ENCODE measurements at regions not wholly inside any gene's neighbourhood (a gene's known extent, or its start where the extent isn't known, plus 50 kb on each side); places are given as distances from the start of the nearest gene placed in this dataset.

DNA sequence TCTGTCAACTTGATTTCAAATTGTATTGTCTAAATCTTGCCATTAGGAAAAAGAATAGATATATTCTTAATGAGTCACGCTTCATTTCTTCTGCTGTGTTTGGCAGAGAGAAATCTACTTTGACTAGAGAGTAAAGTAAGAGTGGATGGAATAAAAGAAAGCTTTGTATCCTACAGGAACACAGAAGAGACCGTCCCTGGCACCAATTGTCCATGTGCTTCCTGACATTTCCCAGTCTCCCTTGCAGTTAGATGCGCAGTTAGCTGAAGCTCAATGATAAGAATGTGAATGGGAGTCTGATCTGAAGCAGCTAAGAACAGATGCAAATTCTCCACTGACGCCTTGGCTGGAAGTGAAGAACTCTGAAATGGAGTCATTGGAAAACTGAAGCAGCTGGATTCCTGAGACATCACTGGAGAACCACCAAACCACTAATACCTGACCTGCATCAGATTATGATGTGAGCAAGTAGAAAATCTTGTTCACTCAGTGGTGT lies 528.2 kb upstream of the MARCKS start:
- no peak for DNase-seq

DNA sequence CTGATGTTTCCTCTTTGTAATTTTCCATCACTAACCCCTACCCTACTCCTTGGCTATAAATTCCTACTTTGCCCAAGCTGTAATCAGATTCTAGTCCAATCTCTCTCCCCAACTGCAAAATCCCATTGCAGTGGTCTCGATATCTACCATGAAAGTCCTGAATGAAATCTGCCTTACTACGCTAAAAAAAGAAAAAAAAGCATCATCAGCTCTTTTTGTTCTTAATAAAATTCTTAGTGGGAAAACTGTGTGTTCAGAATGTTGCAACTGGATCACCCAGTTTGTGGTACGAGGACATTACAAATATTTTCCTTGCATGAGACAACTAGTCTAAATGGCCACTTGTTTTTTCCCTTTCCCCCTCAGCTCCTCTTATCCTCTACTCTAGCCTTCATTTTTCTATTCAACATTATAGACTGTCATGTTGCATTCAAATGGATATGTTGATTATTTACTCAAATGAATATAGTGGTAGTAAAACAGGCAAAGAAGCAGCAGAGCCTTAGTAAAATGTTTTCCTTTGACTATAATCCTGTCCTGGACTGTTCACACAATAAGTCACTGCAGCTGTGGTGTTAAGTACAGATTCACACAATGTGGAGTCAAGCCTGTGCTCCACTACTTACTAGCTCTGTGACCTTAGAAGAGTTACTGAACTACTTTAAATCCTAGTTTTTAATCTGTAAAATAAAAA lies 527.1 kb upstream of the MARCKS start:
- DNase-seq: no peak

DNA sequence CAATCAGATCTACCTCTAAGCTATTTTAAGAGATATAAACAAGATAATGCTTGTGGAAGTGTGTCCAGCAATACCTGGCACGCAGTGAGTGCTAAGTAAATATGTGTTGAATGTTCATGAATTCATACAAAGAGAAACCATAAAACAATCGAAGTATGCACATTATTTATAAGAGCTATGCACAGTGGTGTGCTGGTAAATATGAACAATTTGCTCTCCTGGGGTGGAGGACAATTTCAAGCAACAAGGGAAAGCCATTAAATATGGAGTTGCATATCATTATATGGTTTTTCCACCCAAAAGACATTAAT lies 526.6 kb upstream of the MARCKS start:
- no peak for DNase-seq

DNA sequence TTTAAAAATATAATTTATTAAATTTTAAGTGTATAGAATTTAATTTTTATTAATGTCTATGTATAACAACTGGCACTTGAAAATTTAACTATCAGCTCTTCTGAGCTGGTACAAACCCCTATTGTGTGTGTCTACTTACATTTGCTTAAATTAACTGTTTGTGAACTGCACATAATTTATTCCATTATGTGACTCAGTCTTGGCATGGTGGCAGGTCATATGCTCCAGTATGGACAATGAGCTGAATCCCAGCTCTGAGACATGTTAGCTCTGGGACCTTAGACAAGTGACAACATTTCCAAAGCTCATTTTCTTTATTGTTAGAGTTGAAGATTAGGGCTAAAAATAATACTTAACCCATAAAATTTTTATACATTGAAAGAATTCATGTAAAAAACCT lies 526.1 kb upstream of the MARCKS start:
- no peak for DNase-seq

DNA sequence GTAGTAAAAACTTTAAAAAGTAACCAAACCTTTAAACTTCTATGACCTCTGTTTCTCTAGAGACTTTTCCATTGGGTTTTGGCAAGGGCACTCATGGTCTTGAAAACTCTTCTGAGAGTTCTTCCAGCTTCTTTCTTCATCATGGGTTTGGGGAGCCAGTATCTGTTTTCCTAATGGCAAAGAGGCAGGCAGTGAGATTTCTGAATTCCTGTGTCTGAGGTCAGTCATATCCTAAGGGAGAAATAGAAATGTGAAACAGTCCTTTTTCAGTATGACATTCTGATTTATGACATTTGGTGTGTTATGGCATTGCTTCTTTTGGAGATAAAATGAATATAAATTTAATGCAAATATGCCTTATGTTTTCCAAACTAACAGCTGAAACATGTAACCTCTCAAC lies 518.5 kb upstream of the MARCKS start:
- no peak for DNase-seq

DNA sequence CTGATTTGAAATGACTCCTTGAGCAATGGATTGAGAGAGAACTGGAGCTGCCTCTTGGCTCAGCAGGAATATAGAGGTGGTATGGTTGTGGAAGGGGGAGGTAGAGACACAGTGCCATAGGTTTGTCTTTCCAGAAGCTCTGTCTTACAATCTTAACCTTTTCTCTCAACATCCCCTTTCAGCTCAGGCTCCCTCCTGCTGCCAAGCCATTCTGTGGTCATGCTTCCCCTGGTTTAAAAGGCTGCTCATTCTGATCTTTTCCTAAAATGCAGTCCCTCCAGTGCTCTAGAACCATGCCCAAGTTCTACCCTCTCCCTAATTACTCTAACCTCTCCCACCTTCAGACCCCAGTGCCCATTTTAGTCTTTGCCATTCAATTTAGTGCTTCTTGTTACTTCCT lies 517.9 kb upstream of the MARCKS start:
- no peak for DNase-seq

DNA sequence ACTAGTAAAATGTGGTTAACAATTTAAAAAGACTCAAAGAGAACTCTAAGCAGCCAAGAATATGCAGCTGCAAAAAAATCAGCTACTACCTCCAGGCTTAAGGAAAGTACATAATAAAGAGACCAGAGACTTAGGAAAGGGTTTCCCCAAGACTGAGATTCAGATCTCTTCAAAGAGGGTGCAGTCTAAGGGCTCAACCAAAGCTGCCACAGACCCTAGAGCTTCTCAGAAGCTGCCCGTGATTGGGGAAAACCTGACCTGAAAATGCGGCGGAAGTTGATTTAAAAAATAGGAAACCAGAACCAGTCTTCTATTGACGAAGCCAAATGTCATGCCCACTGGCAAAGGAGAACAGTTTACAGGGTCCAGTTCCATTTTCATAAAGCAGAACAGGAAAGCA lies 516.8 kb upstream of the MARCKS start:
- DNase-seq: no peak

DNA sequence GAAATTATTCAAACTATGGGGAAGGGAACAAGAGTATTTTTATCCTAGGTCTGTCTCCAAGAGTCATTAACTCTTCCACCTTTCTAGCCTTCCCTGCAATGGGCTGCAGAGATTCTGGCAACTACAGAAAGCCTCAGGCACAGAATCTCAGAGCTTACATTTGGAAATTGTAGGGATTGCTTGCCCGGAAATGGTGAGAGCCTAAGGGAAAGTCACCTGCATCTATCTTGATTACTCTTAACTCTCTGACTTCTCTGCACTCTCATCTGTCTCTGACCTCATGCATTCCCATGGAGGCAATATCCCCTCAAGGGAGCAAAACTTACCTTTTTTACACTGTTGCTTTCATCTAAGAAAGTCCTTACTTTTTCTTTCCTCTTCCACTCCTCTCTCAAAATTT lies 513.2 kb upstream of the MARCKS start:
- DNase-seq: no peak

DNA sequence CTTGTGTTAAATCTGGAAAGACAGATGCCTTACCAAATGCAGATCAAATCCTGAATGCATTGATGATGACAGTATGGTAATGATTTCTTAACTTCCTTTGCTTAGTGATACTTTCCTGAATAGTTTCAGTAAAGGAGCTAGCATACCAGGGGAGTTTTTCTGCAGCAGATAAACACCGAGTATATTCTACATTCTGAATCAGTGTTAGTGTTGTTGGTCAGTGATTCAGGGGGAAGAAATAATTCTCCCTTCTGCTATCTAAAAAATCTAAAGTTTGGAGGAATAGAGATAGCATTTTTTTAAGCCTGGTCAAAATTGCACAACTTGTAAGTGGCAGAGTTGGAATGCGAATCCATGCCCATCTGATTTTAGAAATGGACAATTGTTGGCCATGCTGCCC lies 512.2 kb upstream of the MARCKS start:
- no peak for DNase-seq

DNA sequence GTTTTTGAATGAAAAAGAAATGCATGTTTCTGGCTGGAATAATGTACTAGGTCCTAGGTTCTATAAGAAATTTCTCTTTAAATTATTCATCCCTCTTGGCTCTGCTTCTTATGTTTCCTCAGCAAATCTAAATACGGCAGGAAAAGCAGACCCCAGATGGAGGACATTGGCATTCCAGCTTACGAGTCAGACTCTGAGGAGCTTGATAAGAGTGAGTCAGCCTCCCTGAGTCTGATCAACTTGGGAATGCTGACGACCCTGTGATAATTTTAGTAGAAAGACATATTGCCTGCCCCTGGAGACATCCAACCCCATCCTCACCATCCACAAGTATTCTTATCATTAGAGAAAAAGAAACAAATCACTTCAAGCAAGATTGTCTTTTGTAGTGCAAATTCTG lies 509.7 kb upstream of the MARCKS start:
- no peak for DNase-seq

DNA sequence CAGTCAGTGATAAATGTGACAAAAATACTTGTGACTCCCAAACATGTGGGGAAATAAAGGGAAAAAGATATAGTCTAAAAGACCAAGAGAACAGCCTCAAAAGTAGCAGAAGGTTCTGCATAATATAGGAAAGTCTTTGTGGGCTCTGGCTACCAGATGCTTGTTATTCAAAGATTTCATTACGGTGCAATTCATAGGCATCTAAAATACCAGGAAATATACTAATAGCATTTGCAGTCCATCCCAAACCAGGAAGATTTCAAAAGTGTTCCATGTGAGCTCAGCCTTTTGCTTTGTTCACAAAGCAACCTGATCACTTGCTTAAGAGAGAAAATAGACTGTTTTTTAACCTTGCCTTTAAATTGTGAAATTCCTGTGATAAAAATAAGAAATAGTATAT lies 506.7 kb upstream of the MARCKS start:
- no peak for DNase-seq

DNA sequence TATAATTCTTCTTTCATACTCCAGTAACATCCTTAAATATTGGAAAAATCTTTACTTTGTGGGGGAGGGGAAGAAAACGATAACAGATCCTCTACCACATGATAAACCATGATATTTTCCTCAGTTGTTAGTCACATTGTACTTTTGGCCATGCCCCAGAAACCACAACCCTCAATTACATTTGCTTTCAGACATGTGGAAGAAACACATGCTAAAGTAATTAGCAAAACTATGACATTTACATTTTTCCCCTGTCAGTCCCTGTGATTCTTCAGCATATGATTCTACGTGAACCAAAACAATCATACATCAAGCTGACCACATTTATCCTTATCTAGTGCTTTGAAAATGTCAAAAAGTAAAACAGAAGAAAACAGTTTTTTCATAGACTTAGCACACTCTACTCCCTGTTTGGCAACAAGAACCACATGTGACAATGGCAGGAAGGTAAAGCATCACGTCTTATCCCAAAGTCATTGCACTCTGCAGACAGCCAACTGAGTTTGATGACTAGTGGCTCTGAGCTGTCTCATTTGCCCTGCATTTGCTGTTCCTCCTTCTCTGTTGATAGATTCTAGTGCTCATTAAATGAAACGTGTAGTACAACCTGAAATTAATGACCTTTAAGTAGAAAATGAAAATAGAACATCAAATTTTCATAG lies 505.8 kb upstream of the MARCKS start:
- DNase-seq: no peak

DNA sequence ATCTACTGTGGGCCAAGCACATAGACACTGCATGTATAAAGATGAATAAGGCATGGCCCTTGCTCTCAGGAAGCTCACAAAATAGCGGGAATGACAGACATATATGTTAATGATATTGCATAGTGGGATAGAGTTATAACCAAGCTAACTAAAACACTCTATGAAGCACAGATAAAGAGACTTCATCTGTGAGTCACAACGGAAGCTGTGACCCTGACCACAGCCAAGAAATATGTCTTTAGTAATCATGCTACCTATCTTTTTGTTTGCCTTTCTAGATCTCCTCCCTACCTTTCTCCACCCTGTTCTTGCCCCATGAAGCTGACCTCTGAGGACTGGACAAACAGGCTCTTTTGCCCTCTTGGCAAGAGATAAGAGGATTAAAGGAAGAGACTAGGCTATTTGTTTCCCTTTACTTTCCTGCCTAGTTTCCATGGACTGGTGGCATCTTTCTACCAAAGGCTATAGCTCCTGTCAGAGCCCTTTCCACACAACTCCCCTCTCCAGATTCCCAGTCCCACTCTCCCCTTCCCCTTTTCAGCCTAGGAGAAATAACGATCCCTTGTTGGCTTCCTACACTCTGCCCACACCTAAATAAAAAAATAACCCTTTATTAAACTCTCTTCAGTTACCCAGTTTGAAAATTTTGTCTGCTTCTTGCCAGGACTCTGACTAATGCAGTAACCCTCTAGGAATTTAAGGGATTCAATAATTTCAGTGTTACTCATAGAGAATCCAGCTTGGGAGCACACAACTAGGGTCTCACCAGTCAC lies 504.9 kb upstream of the MARCKS start:
- DNase-seq: no peak

DNA sequence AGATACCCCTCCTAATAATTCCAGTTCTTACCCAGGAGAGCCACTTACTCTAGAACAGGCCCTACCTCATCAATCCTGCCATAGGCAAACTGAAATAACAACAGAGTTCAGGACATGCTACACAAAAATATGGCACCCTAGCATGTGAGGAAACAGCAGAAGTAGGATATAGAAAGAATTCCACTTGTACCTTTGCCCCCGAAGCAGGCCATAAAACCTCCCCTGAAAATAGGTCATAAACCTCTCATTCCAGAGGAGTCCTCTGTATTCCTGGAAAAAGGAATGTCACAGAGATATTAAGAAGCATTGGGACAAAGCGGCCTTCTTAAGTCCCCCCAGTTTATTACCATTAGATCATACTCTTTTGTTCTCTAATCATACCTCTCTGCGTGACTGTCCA lies 504.3 kb upstream of the MARCKS start:
- DNase-seq: no peak

DNA sequence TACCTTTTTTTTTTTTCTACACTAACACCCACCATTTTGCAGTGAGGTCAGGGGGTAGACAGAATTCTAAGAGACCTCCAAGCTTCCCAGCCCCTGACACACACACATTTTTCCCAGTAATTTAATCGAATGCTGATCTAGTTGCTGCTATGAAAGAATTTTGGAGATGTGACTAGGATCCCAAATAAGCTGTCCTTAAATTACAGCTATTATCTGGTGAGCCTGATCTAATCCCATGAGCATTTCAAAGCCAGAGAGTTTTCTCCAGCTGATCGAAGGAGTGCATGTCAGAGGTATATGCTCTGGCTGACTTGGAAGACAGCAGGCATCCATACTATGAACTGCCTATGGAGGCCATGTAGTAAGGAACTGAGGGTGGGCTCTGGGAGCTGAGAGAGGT lies 503.8 kb upstream of the MARCKS start:
- DNase-seq: no peak

DNA sequence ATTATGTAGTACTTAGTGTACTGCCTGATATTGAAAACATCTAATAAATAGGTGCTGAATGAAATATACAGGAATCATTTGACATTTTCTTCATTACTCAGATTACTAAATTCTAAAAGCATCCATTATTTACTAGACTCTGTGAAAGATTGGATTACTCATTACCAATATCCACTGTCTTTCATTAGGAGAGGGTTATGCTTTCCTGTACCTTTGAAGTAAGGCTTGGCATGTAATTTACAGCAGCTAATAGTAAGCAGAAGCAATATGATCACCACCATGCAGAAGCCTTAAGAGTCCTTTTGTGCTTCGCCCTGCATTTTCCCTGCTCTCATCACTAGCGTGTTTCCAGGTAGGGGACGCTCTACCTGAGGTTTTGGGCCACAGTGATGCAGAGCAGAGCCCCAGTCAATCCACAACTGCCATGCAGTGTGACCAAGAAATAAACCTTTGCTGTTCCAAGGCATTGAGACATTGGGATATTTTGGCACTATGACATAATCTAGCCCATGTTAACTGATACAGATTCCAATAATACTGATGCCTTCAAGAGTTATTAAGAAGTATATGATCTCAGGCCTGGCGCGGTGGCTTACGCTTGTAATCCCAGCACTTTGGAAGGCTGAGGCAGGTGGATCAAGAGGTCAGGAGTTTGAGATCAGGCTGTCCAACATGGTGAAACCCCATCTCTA lies 502.8 kb upstream of the MARCKS start:
- DNase-seq: no peak

DNA sequence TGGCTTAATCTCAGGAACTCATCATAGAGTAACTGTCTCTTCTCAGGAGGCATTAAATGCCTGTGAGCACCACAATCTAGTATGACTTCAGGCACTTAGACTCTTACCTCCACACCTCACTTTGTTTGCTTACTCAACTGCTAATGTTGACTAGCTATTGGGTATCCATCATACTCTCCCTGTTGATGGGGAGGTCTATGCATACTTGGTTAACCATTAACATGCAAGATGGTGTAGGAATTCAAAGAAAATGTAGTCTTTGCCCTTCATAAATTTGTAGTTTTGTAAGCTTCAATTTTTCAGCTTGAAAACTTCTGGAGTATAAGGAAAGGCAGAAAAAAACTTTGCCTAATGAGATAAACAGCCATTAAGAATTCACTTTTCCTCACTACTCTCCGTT lies 501.0 kb upstream of the MARCKS start:
- DNase-seq: no peak

DNA sequence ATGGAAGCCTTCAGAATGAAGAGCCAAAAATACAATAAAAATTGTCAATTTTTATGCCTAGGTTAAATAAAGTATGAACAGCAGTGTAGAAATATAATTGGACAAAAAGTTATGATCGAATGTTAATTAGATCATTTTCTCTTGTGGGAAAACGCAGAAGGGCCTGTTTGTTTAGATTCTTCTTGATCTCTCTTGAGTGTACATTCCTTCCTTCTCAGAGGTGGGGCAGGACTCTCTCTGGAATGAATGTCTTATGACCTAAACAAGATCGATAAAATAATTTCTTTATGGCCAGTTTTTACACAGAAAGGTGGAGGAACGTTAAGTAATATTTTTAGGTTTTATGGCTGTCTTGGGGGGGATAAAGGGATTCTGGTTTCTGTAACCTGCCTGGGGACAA lies 500.1 kb upstream of the MARCKS start:
- no peak for DNase-seq

DNA sequence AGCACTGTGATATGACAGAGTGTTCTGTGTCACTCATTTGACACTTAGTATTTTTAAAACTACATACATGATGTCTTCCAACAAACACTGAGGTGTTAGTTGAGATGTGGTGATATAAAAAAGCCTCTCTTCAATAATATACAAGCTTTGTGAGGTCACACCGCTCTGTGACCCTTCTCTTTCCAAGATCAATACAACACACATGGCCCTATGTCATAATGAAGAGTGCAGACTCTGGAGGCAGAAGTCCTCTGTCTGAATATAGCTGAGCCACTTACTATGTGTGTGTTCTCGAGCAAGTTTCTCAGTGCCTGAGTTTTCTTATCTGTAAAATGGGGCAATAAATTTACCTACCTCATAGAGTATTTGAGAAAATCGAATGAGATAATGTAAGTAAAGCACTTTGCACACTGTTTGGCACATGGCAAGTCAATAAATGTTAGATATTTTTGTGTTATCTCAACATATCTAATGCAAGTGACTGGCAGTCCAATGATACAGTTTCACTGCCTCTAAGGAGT lies 499.0 kb upstream of the MARCKS start:
- DNase-seq: no peak

DNA sequence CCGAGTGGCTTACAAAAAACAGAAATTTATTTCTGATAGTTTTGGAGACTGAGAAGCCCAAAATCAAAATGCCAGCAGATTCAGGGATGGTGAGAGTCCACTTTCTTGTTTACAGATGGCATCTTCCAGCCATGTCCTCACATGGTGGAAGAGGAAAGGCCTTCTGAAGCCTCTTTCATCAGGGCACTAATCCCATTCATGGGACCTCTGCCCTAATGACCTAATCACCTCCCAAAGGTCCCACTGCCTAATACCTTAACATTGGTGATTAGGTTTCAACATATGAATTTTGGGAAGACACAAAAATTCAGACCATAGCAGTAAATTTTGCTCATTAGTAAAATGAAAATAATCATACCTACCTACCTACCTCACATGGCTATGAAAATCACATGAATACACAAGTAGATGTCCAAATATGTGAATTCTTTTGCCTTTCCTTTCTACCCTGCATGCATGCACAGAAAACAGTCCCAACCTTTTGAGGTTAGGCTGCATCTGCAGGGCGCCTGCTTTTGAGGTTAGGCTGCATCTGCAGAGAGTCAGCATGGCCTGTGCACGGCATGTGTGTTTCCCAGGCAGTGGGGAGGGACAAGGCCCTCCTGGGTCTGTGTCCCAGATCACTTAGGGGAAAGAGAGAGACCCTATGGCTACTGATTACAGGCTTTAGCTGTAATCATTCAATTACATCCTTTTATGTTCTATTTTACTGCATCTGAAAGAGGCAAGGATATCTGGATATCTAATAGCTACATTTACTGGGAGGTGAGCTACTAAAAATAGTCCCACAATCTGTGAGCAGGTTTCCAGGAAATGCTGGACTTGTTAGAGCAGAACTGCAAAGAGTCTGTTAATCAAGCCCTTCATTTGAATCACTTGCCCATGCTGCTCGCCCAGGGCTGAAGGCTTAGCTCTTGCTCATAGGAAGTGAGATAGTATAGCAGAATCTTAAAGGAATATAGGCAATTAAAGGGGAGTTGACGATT lies 497.7 kb upstream of the MARCKS start:
- DNase-seq: no peak

DNA sequence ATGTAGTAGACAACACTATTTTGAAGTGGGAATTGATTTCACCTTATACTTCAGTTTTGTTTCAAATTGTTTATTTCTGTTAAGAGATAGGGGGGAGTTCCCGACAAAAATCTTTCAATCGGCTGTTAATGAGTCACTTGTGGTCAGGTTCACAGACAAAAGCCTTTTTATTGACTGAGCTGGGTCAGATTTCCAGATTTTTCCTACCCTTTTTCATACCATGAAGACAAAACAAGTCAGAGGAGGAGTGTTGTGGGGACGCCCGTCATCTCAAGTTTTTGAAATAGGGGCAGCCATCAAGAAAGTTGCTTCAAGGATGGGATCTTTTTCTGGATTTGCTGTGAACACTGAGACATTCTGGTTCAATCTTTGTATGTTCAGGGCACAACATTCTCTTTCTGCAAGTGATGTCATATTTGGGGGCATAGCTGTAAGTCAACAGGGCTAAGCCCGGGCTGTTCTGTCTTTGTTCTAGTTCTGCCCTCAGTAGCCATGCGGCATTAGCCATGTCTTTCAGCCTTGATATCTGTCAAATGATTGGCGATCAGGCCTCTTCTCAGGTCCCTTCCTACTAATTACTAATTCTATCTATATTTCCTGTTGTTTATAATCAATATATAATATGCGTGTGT lies 496.0 kb upstream of the MARCKS start:
- no peak for DNase-seq

All from CD4-positive, alpha-beta T cell treated with Interleukin-10 for 1 hour (primary cell).